Cerebellar cortex (tissue), 1 donor: ENCODE measurements at regions not wholly inside any gene's neighbourhood (a gene's known extent, or its start where the extent isn't known, plus 50 kb on each side); places are given as distances from the start of the nearest gene placed in this dataset.

Experiments
- DNase-seq: peaks from one replicate; pipeline ENCODE4 v3.0.0-alpha.2; 2015; ENCODE audit warnings: low spot score

DNA sequence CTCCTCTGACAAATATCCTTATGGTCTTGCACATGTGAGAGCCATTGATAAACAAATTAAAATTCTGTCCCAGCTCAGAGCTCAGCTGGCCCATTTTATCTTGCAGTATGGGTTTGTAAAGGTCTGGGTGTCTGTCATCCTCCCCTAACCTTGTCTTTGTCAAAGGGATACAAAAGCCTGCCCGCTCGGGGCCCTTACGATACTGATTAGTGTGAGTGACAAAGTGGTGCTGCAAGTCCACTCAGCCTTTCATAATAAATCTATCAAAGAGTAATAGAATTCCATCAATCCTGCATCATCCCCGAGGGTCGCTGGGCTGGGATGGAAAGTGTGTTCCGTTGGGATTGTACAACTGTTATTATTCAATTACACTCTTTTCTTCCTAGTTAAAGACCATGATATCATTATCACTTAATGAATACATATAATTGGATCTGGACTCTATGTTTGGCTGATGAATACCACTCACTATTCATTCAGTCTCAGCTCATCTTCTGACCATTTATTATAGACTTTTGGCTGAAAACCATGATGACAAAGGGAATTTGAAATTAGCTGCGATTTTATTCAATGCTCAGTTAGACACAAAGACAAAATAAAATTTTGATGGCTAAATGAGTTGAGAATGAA, 122.5 kb upstream of the FOXD3 start:
- DNase-seq = no peak

DNA sequence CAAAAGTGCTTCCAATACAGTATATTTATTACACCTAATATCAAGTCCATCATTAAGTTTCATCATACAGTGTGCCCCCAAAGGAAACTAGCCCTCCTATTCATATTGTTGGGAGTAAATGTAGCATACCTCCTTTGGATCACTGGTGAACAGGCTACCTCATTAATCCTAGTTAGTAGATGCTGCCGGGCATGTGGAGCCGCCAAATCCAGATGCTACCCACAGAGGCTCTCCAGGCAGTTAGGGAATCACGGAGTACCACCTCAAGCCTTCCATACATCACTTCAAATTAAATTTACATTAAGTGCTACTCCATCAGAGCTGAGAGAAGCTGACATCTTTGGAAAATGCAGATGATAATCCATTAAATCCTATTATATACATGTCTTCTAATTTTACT, 121.7 kb upstream of the FOXD3 start:
- DNase-seq = no peak

DNA sequence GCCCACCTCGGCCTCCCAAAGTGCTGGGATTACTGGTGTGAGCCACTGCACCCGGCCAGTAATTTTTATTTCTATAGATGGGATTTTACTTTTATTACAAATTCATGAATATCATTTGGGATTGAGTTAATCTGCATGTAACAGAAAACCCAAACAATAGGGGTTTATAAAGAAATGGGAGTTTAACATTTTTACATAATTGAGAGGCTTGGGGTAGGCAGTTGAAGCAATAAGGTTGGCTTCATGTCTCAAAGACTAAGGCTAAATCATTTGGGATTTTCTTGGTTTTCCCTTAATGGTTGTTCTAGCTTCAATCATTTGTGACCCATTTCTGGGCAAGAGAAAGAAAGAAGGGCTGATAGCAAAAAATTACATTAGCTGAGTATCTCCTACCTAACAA, 118.7 kb upstream of the FOXD3 start:
- no peak for DNase-seq

DNA sequence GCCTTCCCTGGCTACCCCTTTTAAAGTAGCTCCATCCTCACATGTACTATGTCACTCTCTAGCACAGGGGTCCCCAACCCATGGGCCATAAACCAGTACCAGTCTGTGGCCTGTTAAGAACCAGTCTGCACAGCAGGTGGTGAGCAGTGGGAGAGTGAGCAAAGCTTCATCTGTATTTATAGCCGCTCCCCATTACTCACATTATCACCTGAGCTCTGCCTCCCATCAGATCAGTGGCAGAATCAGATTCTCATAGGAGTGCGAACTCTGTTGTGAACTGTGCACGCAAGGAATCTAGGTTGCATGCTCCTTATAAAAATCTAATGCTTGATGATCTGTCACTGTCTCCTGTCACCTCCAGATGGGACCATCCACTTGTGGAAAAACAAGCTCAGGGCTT, 116.6 kb upstream of the FOXD3 start:
- DNase-seq = no peak

DNA sequence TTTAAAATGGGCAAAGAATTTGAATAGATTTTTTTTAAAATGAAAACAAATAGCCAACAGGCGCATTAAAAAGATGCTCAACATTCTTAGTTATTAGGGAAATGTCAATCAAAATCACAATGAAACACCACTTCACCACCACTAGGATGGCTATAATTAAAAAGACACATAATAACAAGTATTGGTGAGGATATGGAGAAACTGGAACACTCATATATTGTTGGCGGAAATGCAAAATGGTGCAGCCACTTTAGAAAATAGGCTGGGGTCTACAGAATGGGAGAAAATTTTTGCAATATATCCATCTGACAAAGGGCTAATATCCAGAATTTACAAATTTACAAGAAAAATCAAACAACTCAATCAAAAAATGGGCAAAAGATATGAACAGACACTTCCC, 107.8 kb upstream of the FOXD3 start:
- no peak for DNase-seq

DNA sequence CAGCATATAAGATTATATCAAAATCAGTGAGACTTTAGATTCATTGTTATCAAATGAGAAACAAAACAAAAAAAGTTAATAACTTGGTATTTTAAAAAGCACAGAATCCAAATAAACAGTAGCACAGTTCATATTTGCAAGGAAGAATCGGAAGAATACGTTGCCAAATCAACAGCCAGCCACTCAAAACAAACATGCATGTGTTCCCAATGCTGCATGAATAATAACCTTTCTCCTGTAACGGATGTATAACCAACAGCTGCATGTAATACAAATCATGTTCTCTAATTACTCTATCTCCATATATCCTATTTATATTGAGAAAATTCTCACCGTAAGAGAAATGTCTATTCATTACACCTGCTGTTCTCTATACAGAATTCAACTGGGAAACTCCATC, 98.9 kb upstream of the FOXD3 start:
- no peak for DNase-seq

DNA sequence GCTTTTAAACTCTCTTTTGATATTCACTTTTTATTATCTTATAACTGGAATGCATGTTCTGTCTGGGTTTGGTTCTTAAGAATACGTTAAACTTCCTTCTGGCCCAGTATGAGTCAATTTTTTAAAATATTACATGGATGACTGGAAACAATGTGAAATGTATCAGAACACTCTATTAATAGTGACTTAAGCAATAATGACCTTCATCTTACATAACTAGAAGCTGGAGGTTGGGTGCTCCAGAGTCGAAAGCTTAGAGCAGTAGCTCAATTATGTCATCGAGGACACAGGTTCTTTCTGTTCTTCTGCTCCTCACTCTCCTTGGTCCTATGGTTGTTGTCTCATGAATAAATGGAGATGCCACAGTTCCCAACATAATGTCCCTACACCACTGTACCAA, 91.6 kb upstream of the FOXD3 start:
- DNase-seq = no peak

DNA sequence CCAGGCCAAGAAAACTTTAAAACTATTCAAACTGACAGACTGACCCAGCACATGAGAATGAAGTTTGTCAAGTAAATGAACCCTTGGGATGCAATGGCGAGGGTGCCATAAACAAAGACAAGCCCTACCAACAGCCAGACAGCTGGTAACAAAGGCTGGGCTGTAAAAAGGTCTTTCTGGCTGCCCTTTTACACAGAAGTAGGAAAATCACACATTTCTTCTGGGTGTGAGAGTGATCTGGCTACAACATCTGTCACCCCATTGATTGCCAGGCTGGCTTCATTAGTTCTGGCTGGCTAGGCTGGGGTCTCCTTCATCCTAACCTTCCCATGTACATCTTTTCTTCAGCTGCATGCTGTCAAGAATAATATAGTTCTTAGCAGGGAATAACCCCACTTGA, 83.6 kb upstream of the FOXD3 start:
- DNase-seq = no peak

DNA sequence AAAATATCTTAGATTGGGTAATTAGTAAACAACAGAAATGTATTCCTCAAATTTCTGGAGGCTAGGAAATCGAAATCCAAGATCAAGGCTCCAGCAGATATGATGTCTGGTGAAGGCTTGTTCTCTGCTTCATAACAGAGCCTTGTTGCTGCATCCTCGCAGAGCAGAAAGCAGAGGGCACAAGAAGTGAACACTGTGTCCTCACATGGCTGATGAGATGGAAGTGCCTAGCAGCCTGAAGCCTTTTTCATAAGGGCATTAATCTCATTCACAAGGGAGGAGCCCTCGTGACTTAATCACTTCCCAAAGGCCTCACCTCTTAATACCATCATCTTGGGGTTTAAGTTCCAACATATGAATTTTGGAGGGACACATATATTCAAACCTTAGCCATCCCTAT, 77.2 kb upstream of the FOXD3 start:
- DNase-seq = no peak

DNA sequence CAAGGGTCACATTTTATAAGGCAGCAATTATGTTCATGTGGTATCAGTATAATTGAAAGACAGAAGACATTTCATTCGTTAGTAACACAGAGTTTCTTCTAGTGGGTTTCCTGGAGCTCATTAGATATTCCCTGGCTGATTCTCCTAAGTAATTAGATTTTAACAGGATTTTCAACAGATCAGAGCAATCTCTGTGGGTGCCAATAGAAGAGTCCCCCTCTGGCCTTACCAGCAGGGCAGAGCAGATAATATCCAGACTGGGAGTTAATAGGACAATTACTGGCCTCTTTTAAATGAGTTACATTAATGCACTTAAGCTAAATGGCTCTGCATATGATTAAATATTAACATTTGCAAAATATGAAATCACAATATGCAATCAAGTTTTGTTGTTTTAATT, 74.2 kb upstream of the FOXD3 start:
- DNase-seq = no peak

DNA sequence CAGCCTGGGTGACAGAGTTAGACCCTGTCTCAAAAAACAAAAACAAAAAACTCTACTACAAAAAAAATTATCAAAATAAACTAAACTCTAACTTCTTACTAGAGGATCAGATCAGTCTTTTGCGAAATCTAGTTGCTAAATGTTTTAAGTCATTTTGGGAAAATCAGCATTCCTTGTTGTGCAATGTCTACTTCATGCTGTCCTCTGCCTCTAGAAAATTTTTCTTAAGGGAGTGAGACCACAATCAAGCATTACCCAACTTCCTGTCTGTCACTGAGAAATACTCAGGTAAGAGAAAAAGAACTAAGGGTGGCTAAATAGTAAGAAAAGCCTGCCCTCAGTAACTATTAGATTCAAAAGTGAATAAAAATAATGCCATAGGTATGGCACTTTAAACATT, 67.2 kb upstream of the FOXD3 start:
- DNase-seq = no peak

DNA sequence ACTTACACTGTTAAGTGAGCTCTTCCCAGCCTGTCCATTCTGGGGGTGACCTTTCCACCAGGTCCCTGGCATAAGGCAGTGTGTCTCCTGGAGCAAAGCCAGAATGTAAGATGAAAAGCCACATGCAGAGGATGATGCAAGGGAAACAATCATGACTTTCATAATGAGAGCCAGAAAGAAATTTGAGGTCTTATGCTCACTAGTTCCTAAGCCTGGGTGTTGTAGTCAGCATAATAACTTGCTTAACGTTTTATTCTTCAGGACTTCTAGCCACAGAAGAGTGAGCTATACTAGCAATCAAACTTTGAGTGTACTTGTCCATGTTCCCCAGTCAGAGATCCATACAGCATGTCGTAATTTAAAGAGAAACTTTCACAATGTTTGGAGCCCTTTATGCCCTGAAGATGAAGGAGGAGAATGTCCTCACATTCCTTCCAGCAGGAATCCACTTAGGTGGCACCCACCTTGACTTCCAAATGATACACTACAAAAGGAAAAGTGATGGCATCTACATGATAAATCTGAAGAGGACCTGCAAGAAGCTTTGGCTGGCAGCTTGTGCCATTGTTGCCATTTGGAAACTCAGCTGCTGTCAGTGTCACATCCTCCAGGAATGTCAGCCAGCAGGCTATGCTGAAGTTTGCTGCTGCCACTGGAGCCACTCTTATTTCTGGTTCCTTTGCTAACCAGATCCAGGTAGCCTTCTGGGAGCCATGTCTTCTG, 60.5 kb upstream of the FOXD3 start:
- DNase-seq = no peak

DNA sequence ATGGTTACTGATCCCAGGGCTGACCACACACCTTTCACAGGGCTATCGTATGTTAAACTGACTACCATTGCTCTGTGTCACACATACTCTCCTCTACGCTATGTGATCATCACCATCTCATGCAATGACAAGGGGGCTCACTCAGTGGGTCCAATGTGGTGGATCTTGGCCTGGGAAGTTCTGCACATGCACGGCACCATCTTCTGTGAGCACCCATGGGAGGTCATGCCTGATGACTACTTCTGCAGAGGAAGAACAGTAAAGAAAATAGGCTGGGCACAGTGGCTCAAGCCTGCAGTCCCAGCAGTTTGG, 60.0 kb upstream of the FOXD3 start:
- no peak for DNase-seq

DNA sequence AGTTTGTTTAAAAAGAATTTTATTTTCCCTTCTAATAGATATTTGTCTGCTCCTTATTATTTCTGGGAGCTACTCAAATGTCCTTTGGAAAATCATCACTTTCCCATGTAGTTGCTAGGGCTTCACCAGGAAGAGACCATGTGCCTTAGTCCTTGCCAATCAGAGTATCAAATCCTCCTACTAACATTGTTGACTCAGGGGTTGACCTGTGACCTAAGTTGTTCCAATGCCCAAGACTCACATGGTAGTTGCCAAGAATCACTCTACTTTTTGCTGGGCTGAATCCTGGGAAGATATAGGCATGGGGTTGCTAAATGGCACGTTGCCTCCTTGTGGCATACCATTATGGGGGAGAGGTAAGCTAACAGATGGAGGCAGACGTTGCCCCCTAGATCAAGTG, 58.2 kb upstream of the FOXD3 start:
- no peak for DNase-seq

DNA sequence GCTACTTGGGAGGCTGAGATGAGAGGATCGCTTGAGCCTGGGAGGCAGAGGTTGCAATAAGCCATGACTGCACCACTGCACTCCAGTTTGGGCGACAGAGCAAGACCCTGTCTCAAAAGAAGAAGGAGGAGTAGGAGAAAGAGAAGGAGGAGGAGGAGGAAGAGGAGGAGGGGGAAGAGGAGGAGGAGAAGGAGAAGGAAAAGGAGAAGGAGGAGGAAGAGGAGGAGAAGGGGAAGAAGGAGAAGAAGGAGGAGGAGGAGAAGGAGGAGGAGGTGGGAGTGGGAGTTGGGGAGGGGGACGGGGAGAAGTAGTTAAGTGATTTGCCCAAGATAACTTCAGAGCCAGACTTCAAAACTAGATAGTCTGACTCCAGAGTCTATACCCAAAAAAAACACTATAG, 55.5 kb upstream of the FOXD3 start:
- no peak for DNase-seq

DNA sequence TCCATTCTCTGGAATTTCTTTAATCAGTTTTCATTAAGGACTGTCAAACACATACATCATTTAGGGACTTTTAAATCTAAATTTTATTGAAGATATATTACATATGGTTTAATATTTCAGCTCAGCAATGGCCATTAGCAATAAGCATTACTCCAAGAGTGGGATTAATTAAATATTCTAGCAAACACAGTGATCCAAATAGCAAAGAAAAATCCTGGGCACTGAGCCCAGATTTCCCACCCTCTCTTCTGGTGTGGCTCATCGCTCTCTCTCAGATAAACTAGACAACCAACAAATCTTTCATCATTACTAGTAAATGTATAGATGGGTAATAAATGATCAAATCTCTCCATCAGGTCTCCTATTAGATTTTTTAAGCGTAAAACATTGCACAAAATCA, 53.5 kb upstream of the FOXD3 start:
- no peak for DNase-seq

DNA sequence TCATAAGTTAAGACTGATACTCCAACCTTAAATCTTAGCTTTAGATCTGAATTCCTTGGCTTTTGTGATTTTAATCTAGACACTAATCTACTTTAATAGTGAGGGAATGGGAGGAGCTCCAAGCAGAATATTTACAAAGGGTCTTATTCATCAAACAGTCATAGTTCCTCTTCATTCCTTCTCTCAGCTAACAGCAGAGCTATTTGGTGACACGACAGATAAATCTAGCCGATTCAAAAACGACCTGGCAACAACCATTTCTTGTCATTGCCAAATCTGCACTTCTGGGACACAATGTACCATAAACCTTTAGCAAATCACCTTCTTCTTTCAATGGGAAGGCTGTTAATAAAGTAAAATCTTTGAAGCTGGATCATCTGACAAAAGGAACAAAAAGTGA, 52.8 kb upstream of the FOXD3 start:
- DNase-seq = no peak
